CD4-positive, alpha-beta T cell treated with Interferon gamma for 1 hour (primary cell): ENCODE measurements at regions not wholly inside any gene's neighbourhood (a gene's known extent, or its start where the extent isn't known, plus 50 kb on each side); places are given as distances from the start of the nearest gene placed in this dataset.

Experiments used
- DNase-seq: peaks from one replicate; pipeline ENCODE4 v3.0.0-alpha.2; 2020

GRCh38 chr16:77555126-77555525, 120.3 kb upstream of the ADAMTS18 start:
- no peak for DNase-seq

GRCh38 chr16:77555791-77556190, 121.0 kb upstream of the ADAMTS18 start:
- DNase-seq = no peak

GRCh38 chr16:77556201-77556873, 121.5 kb upstream of the ADAMTS18 start:
- DNase-seq = no peak

- no peak for DNase-seq
Measured at GRCh38 chr16:77557385-77557784, 122.6 kb upstream of the ADAMTS18 start.

GRCh38 chr16:77558786-77559185, 124.0 kb upstream of the ADAMTS18 start:
- no peak for DNase-seq

- DNase-seq = no peak
Measured at GRCh38 chr16:77562497-77562896, 127.7 kb upstream of the ADAMTS18 start.

GRCh38 chr16:77564791-77565390, 130.1 kb upstream of the ADAMTS18 start:
- DNase-seq = no peak

GRCh38 chr16:77569406-77569805, 134.6 kb upstream of the ADAMTS18 start:
- DNase-seq = no peak

GRCh38 chr16:77570574-77570973, 135.7 kb upstream of the ADAMTS18 start:
- DNase-seq = no peak

- DNase-seq = no peak
Measured at GRCh38 chr16:77571115-77571862, 136.5 kb upstream of the ADAMTS18 start.

GRCh38 chr16:77574867-77575624, 140.2 kb upstream of the ADAMTS18 start:
- DNase-seq = no peak

GRCh38 chr16:77579351-77579891, 142.9 kb upstream of the NUDT7 start:
- no peak for DNase-seq

- DNase-seq = no peak
Measured at GRCh38 chr16:77581706-77582105, 140.6 kb upstream of the NUDT7 start.

GRCh38 chr16:77584205-77584859, 138.0 kb upstream of the NUDT7 start:
- DNase-seq = peak; percentile 11

GRCh38 chr16:77585379-77586251, 136.7 kb upstream of the NUDT7 start:
- no peak for DNase-seq

GRCh38 chr16:77588389-77588788, 133.9 kb upstream of the NUDT7 start:
- DNase-seq = no peak

- no peak for DNase-seq
Measured at GRCh38 chr16:77589071-77589765, 133.1 kb upstream of the NUDT7 start.

GRCh38 chr16:77590707-77591106, 131.6 kb upstream of the NUDT7 start:
- DNase-seq = no peak

GRCh38 chr16:77591347-77591746, 131.0 kb upstream of the NUDT7 start:
- DNase-seq = no peak

GRCh38 chr16:77592021-77592420, 130.3 kb upstream of the NUDT7 start:
- no peak for DNase-seq

- no peak for DNase-seq
Measured at GRCh38 chr16:77594057-77594456, 128.3 kb upstream of the NUDT7 start.
